ENCODE measurements at regions not wholly inside any gene's neighbourhood (a gene's known extent, or its start where the extent isn't known, plus 50 kb on each side); places are given as distances from the start of the nearest gene placed in this dataset.

GRCh38 chr10:61176424-61176823 is 232.4 kb upstream of the RHOBTB1 start:
- TF ChIP-seq EZH2 (IDR thresholded peaks at IDR 0.05; ENCODE audit: low read length, unreplicated experiment): no peak
- TF ChIP-seq CTCF (conservative IDR thresholded peaks at IDR 0.05; ENCODE audit: low read depth, low read length): no peak
- no peak for TF ChIP-seq EZH2phosphoT487 (IDR thresholded peaks at IDR 0.05; ENCODE audit: borderline replicate concordance, low read length)
- POLR2A ChIA-PET (ENCODE audit: unreplicated experiment): no interaction called here

DNA sequence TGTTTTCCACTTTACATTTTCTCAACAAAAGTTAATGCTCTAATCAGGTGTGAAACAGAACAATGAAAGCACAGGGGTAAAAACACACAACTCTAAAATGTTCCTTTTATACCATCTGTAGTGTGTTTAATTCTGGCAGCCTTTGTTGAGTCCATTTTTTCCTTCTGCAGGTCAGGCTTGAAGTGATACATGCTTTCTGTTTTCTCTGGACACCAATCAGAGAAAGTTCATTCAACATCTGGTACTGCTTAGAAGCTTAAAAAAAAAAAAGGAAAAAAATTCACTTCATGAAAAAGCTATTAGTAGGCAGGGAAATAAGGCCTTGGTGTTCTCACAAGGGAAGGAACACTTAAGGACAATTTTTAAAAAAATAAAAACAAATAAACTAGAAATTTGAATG is 231.3 kb upstream of the RHOBTB1 start:
- H3F3A ChIP-seq (ENCODE audit: low read length, unreplicated experiment): no peaks in the 10 kb centered on the region
- no peak overlapping the region for H2AFZ ChIP-seq (ENCODE audit: low read length)
- H3K9ac ChIP-seq (ENCODE audit: low read length): no peak overlapping the region
- no peaks in the 10 kb centered on the region for H4K20me1 ChIP-seq (ENCODE audit: low read length)
- H3K9me3 ChIP-seq (ENCODE audit: low read length): no peaks in the 10 kb centered on the region
- no TSS peak for BruUV-seq (replicated peaks)
- H3K9me2 ChIP-seq (replicated peaks; ENCODE audit: low read length): no peaks in the 10 kb centered on the region
- no peaks in the 10 kb centered on the region for H3K4me1 ChIP-seq (ENCODE audit: insufficient read depth, low read length)
- H3K79me2 ChIP-seq (ENCODE audit: low read length): no peaks in the 10 kb centered on the region
- no peak for TF ChIP-seq CTCF (conservative IDR thresholded peaks at IDR 0.05; ENCODE audit: low read depth, low read length)
- TF ChIP-seq EZH2phosphoT487 (IDR thresholded peaks at IDR 0.05; ENCODE audit: borderline replicate concordance, low read length): no peak
- TF ChIP-seq EZH2 (IDR thresholded peaks at IDR 0.05; ENCODE audit: low read length, unreplicated experiment): no peak
- no peak overlapping the region for H3K4me2 ChIP-seq (ENCODE audit: low read length)
- H3K27ac ChIP-seq (ENCODE audit: low read length): no peak overlapping the region
- ATAC-seq (no peak), DNase-seq (no peak)
- CTCF ChIA-PET: interaction anchor here (0.7 kb wide), 1 partner anchor 234 kb away, joined by 3 read pairs; no protein-coding TSS in a partner anchor
- no peak overlapping the region for H3K4me3 ChIP-seq (ENCODE audit: low read length)
- intact Hi-C loops (cut with micrococcal nuclease): no loop called here
- peaks cover 31% of the 10 kb centered on the region for H3K27me3 ChIP-seq (ENCODE audit: low read length)
- H3K36me3 ChIP-seq (ENCODE audit: low read depth, low read length): no peaks in the 10 kb centered on the region
- POLR2A ChIA-PET (ENCODE audit: unreplicated experiment): no interaction called here

More at GRCh38 chr10:61176424-61176823, 232.4 kb upstream of the RHOBTB1 start:
- no peaks in the 10 kb centered on the region for H3F3A ChIP-seq (ENCODE audit: low read length, unreplicated experiment)
- no peak for ATAC-seq
- no peaks in the 10 kb centered on the region for H3K36me3 ChIP-seq (ENCODE audit: low read depth, low read length)
- CTCF ChIA-PET: no interaction called here
- no peak overlapping the region for H3K4me2 ChIP-seq (ENCODE audit: low read length)
- no peak overlapping the region for H3K4me3 ChIP-seq (ENCODE audit: low read length)
- H3K4me1 ChIP-seq (ENCODE audit: insufficient read depth, low read length): no peaks in the 10 kb centered on the region
- H3K27ac ChIP-seq (ENCODE audit: low read length): no peak overlapping the region
- peaks cover 20% of the 10 kb centered on the region for H3K27me3 ChIP-seq (ENCODE audit: low read length)
- H3K9ac ChIP-seq (ENCODE audit: low read length): no peak overlapping the region
- no peak for DNase-seq
- no peak overlapping the region for H2AFZ ChIP-seq (ENCODE audit: low read length)
- no peaks in the 10 kb centered on the region for H4K20me1 ChIP-seq (ENCODE audit: low read length)
- H3K9me2 ChIP-seq (replicated peaks; ENCODE audit: low read length): no peaks in the 10 kb centered on the region
- H3K9me3 ChIP-seq (ENCODE audit: low read length): no peaks in the 10 kb centered on the region
- H3K79me2 ChIP-seq (ENCODE audit: low read length): no peaks in the 10 kb centered on the region
- BruUV-seq (replicated peaks): no TSS peak
- intact Hi-C loops (cut with micrococcal nuclease): no loop called here

DNA sequence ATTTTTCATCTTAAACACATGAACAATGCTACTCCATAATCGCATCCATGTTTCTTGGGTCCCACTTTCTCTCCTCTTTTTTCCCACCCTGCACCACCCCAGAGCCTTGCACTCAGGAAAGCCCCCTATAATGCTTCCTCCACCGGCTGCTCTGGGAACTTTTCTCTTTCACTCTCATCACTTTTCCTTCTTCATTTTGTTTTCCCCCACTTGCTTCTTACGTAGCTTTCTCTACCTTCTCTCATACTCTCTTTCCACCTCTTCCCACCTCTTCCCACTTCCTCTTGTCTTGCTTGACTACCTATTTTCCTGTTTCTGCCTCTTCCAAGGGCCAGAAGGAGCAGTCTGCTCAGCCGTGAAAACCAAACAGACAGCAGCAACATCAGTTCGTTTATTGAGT is 229.5 kb upstream of the RHOBTB1 start:
- Histone ChIP-seq H3K9me2 (replicated peaks; ENCODE audit: low read length) (no peaks in the 10 kb centered on the region), H3K27ac (ENCODE audit: low read length) (no peak overlapping the region), H3K4me3 (ENCODE audit: low read length) (no peak overlapping the region), H3K36me3 (ENCODE audit: low read depth, low read length) (no peaks in the 10 kb centered on the region), H3K4me2 (ENCODE audit: low read length) (no peak overlapping the region), H3K4me1 (ENCODE audit: insufficient read depth, low read length) (no peaks in the 10 kb centered on the region), H3F3A (ENCODE audit: low read length, unreplicated experiment) (no peaks in the 10 kb centered on the region), H2AFZ (ENCODE audit: low read length) (no peak overlapping the region), H3K79me2 (ENCODE audit: low read length) (no peaks in the 10 kb centered on the region), H3K9me3 (ENCODE audit: low read length) (no peaks in the 10 kb centered on the region), H4K20me1 (ENCODE audit: low read length) (no peaks in the 10 kb centered on the region), H3K9ac (ENCODE audit: low read length) (no peak overlapping the region), H3K27me3 (ENCODE audit: low read length) (peaks cover 36% of the 10 kb centered on the region)
- ChIA-PET CTCF (no interaction called here), POLR2A (ENCODE audit: unreplicated experiment) (no interaction called here)
- ATAC-seq (no peak), DNase-seq (no peak)
- BruUV-seq (replicated peaks): no TSS peak
- TF ChIP-seq EZH2 (IDR thresholded peaks at IDR 0.05; ENCODE audit: low read length, unreplicated experiment) (no peak), EZH2phosphoT487 (IDR thresholded peaks at IDR 0.05; ENCODE audit: borderline replicate concordance, low read length) (no peak), CTCF (conservative IDR thresholded peaks at IDR 0.05; ENCODE audit: low read depth, low read length) (no peak)
- intact Hi-C loops (cut with micrococcal nuclease): no loop called here
